Activated B cell treated with CpG ODN at 0.5 μM for 24 hours (primary cell): ENCODE measurements at regions not wholly inside any gene's neighbourhood (a gene's known extent, or its start where the extent isn't known, plus 50 kb on each side); places are given as distances from the start of the nearest gene placed in this dataset.

Source experiments
- ATAC-seq: fragments of 200-7000 bp; cut with Tn5 transposase; one replicate; pipeline ENCODE4 v1.10.0; 2021; ENCODE audit warnings: low read depth, mild to moderate bottlenecking, moderate library complexity
- CTCF ChIA-PET: fragments of 350-600 bp; sonication (Branson Sonifier 250); formaldehyde crosslinking; loops from one replicate; lab custom pipeline; 2021; ENCODE audit warnings: antibody characterized with exemption; lab: Charles Lee
- POLR2A ChIA-PET: fragments of 350-600 bp; sonication (Branson Sonifier 250); formaldehyde crosslinking; loops from one replicate; lab custom pipeline; 2021; ENCODE audit warnings: antibody characterized with exemption; lab: Charles Lee
- DNase-seq: peaks from one replicate; pipeline ENCODE4 v3.0.0; 2022
- H3K27ac Mint-ChIP-seq: one replicate; pipeline ENCODE4 v1.8.0; 2020; ENCODE audit warnings: mixed read lengths
- H3K27me3 Mint-ChIP-seq: one replicate; pipeline ENCODE4 v1.8.0; 2021; ENCODE audit warnings: mixed read lengths
- H3K36me3 Mint-ChIP-seq: one replicate; pipeline ENCODE4 v1.8.0; 2021; ENCODE audit warnings: low read depth, mixed read lengths
- H3K4me1 Mint-ChIP-seq: one replicate; pipeline ENCODE4 v1.8.0; 2021; ENCODE audit warnings: mixed read lengths
- H3K4me3 Mint-ChIP-seq: one replicate; pipeline ENCODE4 v1.8.0; 2020; ENCODE audit warnings: mild to moderate bottlenecking, mixed read lengths
- H3K9me3 Mint-ChIP-seq: one replicate; pipeline ENCODE4 v1.8.0; 2020; ENCODE audit warnings: mixed read lengths
- intact Hi-C: fragments of 100-400 bp; cut with micrococcal nuclease; formaldehyde crosslinking; loops from one replicate; pipeline ENCODE4 v1.15.1; 2024
- TF ChIP-seq, protein P1 (sequence below): fragments of 200-600 bp; IDR thresholded peaks from one replicate; pipeline ENCODE4 v1.8.0; 2022; ENCODE audit warnings: antibody characterized with exemption, mild to moderate bottlenecking

DNA sequence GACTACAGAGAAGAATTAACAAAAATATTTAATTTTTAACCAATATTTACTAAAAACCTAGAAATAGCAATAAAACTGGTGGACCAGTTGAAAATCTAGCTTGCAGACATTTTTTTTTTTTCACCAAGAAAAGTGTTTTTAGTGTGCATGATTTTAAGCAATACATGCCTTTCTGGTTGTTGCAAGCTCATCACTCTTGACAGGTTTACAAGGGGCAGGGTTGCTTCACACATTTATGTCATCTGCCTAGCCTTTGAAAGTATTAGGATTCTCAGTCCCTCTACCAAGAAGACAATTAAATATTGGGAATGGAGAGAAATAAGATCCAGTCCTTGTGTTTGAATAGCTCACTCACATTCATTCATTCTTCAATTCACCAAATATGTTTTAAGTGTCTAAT lies 53.8 kb upstream of the LYPLAL1 start:
- Mint-ChIP-seq H3K4me3 (no peak overlapping the region), H3K4me1 (no peaks in the 10 kb centered on the region), H3K27me3 (no peaks in the 10 kb centered on the region), H3K9me3 (no peaks in the 10 kb centered on the region), H3K27ac (no peak overlapping the region), H3K36me3 (no peaks in the 10 kb centered on the region)
- CTCF ChIA-PET = no interaction called here
- POLR2A ChIA-PET = no interaction called here
- ATAC-seq (no peak), DNase-seq (no peak)
- intact Hi-C loops = no loop called here
- TF ChIP-seq, protein P1, sequence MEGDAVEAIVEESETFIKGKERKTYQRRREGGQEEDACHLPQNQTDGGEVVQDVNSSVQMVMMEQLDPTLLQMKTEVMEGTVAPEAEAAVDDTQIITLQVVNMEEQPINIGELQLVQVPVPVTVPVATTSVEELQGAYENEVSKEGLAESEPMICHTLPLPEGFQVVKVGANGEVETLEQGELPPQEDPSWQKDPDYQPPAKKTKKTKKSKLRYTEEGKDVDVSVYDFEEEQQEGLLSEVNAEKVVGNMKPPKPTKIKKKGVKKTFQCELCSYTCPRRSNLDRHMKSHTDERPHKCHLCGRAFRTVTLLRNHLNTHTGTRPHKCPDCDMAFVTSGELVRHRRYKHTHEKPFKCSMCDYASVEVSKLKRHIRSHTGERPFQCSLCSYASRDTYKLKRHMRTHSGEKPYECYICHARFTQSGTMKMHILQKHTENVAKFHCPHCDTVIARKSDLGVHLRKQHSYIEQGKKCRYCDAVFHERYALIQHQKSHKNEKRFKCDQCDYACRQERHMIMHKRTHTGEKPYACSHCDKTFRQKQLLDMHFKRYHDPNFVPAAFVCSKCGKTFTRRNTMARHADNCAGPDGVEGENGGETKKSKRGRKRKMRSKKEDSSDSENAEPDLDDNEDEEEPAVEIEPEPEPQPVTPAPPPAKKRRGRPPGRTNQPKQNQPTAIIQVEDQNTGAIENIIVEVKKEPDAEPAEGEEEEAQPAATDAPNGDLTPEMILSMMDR = no peak

- ATAC-seq = no peak
- no peak overlapping the region for H3K4me3 Mint-ChIP-seq
- no peaks in the 10 kb centered on the region for H3K36me3 Mint-ChIP-seq
- H3K4me1 Mint-ChIP-seq = no peaks in the 10 kb centered on the region
- ChIA-PET CTCF (no interaction called here), POLR2A (no interaction called here)
- DNase-seq = no peak
- no peaks in the 10 kb centered on the region for H3K27me3 Mint-ChIP-seq
- TF ChIP-seq, protein P1 = no peak
- no peaks in the 10 kb centered on the region for H3K9me3 Mint-ChIP-seq
- intact Hi-C loops = no loop called here
- no peak overlapping the region for H3K27ac Mint-ChIP-seq
Measured at GRCh38 chr1:219120624-219121544, 52.8 kb upstream of the LYPLAL1 start.

- TF ChIP-seq, protein P1 = no peak
- H3K36me3 Mint-ChIP-seq = no peaks in the 10 kb centered on the region
- DNase-seq (no peak), ATAC-seq (no peak)
- CTCF ChIA-PET = no interaction called here
- POLR2A ChIA-PET = no interaction called here
- H3K4me1 Mint-ChIP-seq = no peaks in the 10 kb centered on the region
- H3K9me3 Mint-ChIP-seq = no peaks in the 10 kb centered on the region
- H3K27me3 Mint-ChIP-seq = no peaks in the 10 kb centered on the region
- no peak overlapping the region for H3K4me3 Mint-ChIP-seq
- intact Hi-C loops = no loop called here
- no peak overlapping the region for H3K27ac Mint-ChIP-seq
Measured at GRCh38 chr1:219121679-219122078, 52.0 kb upstream of the LYPLAL1 start.

DNA sequence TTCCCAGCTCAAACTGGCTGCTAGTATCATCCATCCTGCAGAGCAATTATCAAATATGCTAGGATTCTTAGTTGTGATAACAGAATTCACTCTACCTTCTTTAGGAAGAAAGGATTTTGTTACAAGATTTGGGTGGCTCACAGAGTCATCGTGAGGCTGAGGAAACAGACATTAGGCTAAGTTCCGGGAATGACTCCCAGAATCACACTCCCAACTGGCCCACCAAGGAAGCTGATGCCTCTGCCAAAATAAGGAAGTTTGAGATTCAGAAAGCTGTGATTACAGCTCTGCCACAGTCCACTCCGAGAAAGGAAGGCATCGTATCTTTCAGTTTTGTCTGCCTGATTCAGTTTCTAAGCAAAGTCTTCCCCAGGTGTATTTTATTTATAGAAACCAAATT lies 50.6 kb upstream of the LYPLAL1 start:
- POLR2A ChIA-PET = no interaction called here
- H3K9me3 Mint-ChIP-seq = no peaks in the 10 kb centered on the region

More for the DNA sequence above, 50.6 kb upstream of the LYPLAL1 start:
- ATAC-seq (no peak), DNase-seq (no peak)
- CTCF ChIA-PET = no interaction called here
- H3K27me3 Mint-ChIP-seq = no peaks in the 10 kb centered on the region
- TF ChIP-seq, protein P1 = no peak
- no peaks in the 10 kb centered on the region for H3K36me3 Mint-ChIP-seq
- no peak overlapping the region for H3K27ac Mint-ChIP-seq
- no peak overlapping the region for H3K4me3 Mint-ChIP-seq
- intact Hi-C loops = no loop called here
- no peaks in the 10 kb centered on the region for H3K4me1 Mint-ChIP-seq
